HG02943 (cell line): ENCODE measurements at regions not wholly inside any gene's neighbourhood (a gene's known extent, or its start where the extent isn't known, plus 50 kb on each side); places are given as distances from the start of the nearest gene placed in this dataset.
"Not testable (repeated sequence)": the region's sequence is repeated elsewhere in the genome, so short reads cannot be mapped to it uniquely, and the experiment has no call there.

ENCODE experiments used
- ATAC-seq: cut with Tn5 transposase; IDR thresholded peaks from one replicate; pipeline ENCODE4 v1.9.1; 2021; ENCODE audit warnings: mild to moderate bottlenecking, low read depth, moderate library complexity; ENCODE audit not compliant: unreplicated experiment

- ATAC-seq = no peak
Measured at GRCh38 chr5:57066924-57067596, 106.8 kb upstream of the GPBP1 start.

- ATAC-seq = no peak
Measured at GRCh38 chr5:57067597-57067924, 106.3 kb upstream of the GPBP1 start.

GRCh38 chr5:57069115-57069835, 104.6 kb upstream of the GPBP1 start:
- ATAC-seq = no peak

- ATAC-seq = no peak
Measured at GRCh38 chr5:57072218-57072892, 101.5 kb upstream of the GPBP1 start.

- ATAC-seq = no peak
Measured at GRCh38 chr5:57082441-57083067, 91.3 kb upstream of the GPBP1 start.

GRCh38 chr5:57085306-57086081, 88.4 kb upstream of the GPBP1 start:
- ATAC-seq = no peak

GRCh38 chr5:57087947-57088346, 85.9 kb upstream of the GPBP1 start:
- ATAC-seq = not testable (repeated sequence)

- no peak for ATAC-seq
Measured at GRCh38 chr5:57094753-57095683, 78.8 kb upstream of the GPBP1 start.

GRCh38 chr5:57097526-57097925, 76.3 kb upstream of the GPBP1 start:
- no peak for ATAC-seq

GRCh38 chr5:57102189-57102904, 71.5 kb upstream of the GPBP1 start:
- ATAC-seq = no peak

- ATAC-seq = no peak
Measured at GRCh38 chr5:57102905-57103255, 71.0 kb upstream of the GPBP1 start.

- no peak for ATAC-seq
Measured at GRCh38 chr5:57103317-57103907, 70.4 kb upstream of the GPBP1 start.

- ATAC-seq = no peak
Measured at GRCh38 chr5:57106661-57107060, 67.2 kb upstream of the GPBP1 start.

- ATAC-seq = no peak
Measured at GRCh38 chr5:57111993-57112392, 61.9 kb upstream of the GPBP1 start.

- no peak for ATAC-seq
Measured at GRCh38 chr5:57113481-57113880, 60.4 kb upstream of the GPBP1 start.

GRCh38 chr5:57117596-57117995, 56.3 kb upstream of the GPBP1 start:
- ATAC-seq = no peak

GRCh38 chr5:57119031-57119430, 54.8 kb upstream of the GPBP1 start:
- ATAC-seq = no peak

GRCh38 chr5:57124014-57124413, 49.8 kb upstream of the GPBP1 start:
- no peak for ATAC-seq
